K562 (cell line): ENCODE measurements at regions not wholly inside any gene's neighbourhood (a gene's known extent, or its start where the extent isn't known, plus 50 kb on each side); places are given as distances from the start of the nearest gene placed in this dataset.

ENCODE experiments used
- ATAC-seq: fragments of 200-7000 bp; cut with Tn5 transposase; 3 replicates; pipeline ENCODE4 v1.9.1; 2020; ENCODE audit warnings: moderate library complexity
- BruUV-seq: library from RNA; stranded (reverse); fragments of 400-500 nt; replicated peaks from 2 replicates; lab custom pipeline; 2021; lab: Mats Ljungman, UMichigan
- CTCF ChIA-PET: fragments of 300-600 bp; formaldehyde crosslinking; extraction: SDS; loops from one replicate; lab custom pipeline; 2021; ENCODE audit warnings: low intra/inter-chr PET ratio; lab: Yijun Ruan, JAX
- POLR2A ChIA-PET: fragments of 300-600, 350-650 bp; sonication (Branson Sonifier 250); formaldehyde crosslinking; extraction: SDS; loops from one replicate; lab custom pipeline; 2021; ENCODE audit warnings: antibody characterized with exemption, inconsistent platforms; lab: Yijun Ruan, JAX
- DNase-seq, 4 experiments: peaks; one replicate each; pipeline versions ENCODE4 v3.0.0 to v3.0.0-alpha.2; 2011 to 2018; ENCODE audit warnings: low spot score in 3 of 4, mixed read lengths in 3 of 4; ENCODE audit errors: extremely low read depth in 1 of 4
- FAIRE-seq: peaks from 2 replicates; lab custom pipeline; 2011; peaks lifted over from hg19 to GRCh38; lab: Jason Lieb, UNC
- H2AFZ ChIP-seq: 2 replicates; pipeline ENCODE4 v1.6.0; 2011; ENCODE audit warnings: low read depth, low read length, control low read depth, inconsistent platforms
- H3K27ac ChIP-seq: fragments of 200-600 bp; 3 replicates; pipeline ENCODE4 v1.8.0; 2011; ENCODE audit warnings: low read depth, mild to moderate bottlenecking, control low read depth, inconsistent platforms, low read length, moderate library complexity, mixed read lengths; ENCODE audit errors: extremely low read depth
- H3K27me3 ChIP-seq, 2 experiments: fragments of 300-600 bp in 1 of 2; 2 replicates in 1 of 2; 3 replicates in 1 of 2; pipeline versions ENCODE4 v1.6.0 to v1.8.0; 2011; ENCODE audit warnings: inconsistent platforms in 2 of 2, low read length in 2 of 2, mild to moderate bottlenecking in 1 of 2, mixed read lengths in 1 of 2, moderate library complexity in 1 of 2; ENCODE audit not compliant: control insufficient read depth in 2 of 2, insufficient read depth in 2 of 2
- H3K36me3 ChIP-seq: fragments of 300-600 bp; 3 replicates; pipeline ENCODE4 v1.8.0; 2011; ENCODE audit warnings: mild to moderate bottlenecking, low read length, inconsistent platforms; ENCODE audit not compliant: control insufficient read depth, insufficient read depth
- H3K4me1 ChIP-seq, 2 experiments: fragments of 200-600 bp in 1 of 2; replicated peaks in 1 of 2; 2 replicates in 1 of 2; 3 replicates in 1 of 2; pipeline versions ENCODE4 v1.5.1 to v1.8.0; 2011; ENCODE audit warnings: inconsistent platforms in 2 of 2, low read length in 2 of 2, mild to moderate bottlenecking in 1 of 2, mixed read lengths in 1 of 2, moderate library complexity in 1 of 2; ENCODE audit not compliant: control insufficient read depth in 2 of 2, insufficient read depth in 2 of 2
- H3K4me2 ChIP-seq: 2 replicates; pipeline ENCODE4 v1.6.1; 2011; ENCODE audit warnings: low read length, control low read depth, inconsistent platforms, mixed read lengths; ENCODE audit not compliant: insufficient read depth
- H3K4me3 ChIP-seq: fragments of 200-600 bp; sonication (generic), shearing (Covaris generic); 2 replicates; pipeline ENCODE4 v1.5.1; 2016; ENCODE audit warnings: control low read depth, inconsistent platforms
- H3K79me2 ChIP-seq: fragments of 200-600 bp; 3 replicates; pipeline ENCODE4 v1.8.0; 2011; ENCODE audit warnings: low read length, inconsistent platforms; ENCODE audit not compliant: control insufficient read depth, insufficient read depth
- H3K9ac ChIP-seq, 2 experiments: 2 replicates each; pipeline versions ENCODE4 v1.6.0 to v1.6.1; 2011; ENCODE audit warnings: low read depth in 2 of 2, low read length in 2 of 2, control low read depth in 1 of 2, inconsistent platforms in 1 of 2, mild to moderate bottlenecking in 1 of 2, mixed read lengths in 1 of 2; ENCODE audit not compliant: insufficient read depth in 1 of 2
- H3K9me1 ChIP-seq: one replicate; pipeline ENCODE4 v1.6.0; 2011; ENCODE audit warnings: inconsistent platforms, mild to moderate bottlenecking, low read length, moderate library complexity; ENCODE audit not compliant: control insufficient read depth, insufficient read depth
- H3K9me3 ChIP-seq: replicated peaks from 2 replicates; pipeline ENCODE4 v1.5.1; 2011; ENCODE audit warnings: low read depth, low read length, inconsistent platforms; ENCODE audit not compliant: control insufficient read depth, insufficient read depth
- H4K20me1 ChIP-seq: replicated peaks from 2 replicates; pipeline ENCODE4 v1.6.1; 2011; ENCODE audit warnings: low read length, inconsistent platforms, mixed read lengths; ENCODE audit not compliant: control insufficient read depth, insufficient read depth
- ADNP ChIP-seq: fragments of 200-800 bp; sonication (Bioruptor generic); IDR thresholded peaks from 2 replicates; pipeline ENCODE4 v1.6.1; 2016; ENCODE audit warnings: missing genetic modification characterization, missing compliant biosample characterization
- BCLAF1 ChIP-seq, 2 experiments: fragments of 450-650 bp in 1 of 2; IDR thresholded peaks; 2 replicates each; pipeline ENCODE4 v1.6.1; 2011 to 2017; ENCODE audit warnings: low read depth in 2 of 2, antibody characterized with exemption in 1 of 2, borderline replicate concordance in 1 of 2, low read length in 1 of 2, mild to moderate bottlenecking in 1 of 2, mixed read lengths in 1 of 2; ENCODE audit not compliant: control insufficient read depth in 1 of 2
- ETV5 ChIP-seq: sonication (generic); formaldehyde crosslinking; IDR thresholded peaks from 2 replicates; pipeline ENCODE4 v1.4.0; 2020; ENCODE audit warnings: low read depth, mild to moderate bottlenecking, missing genetic modification reagents
- HBP1 ChIP-seq: fragments of 450-650 bp; formaldehyde crosslinking; IDR thresholded peaks from 2 replicates; pipeline ENCODE4 v1.4.0; 2022; ENCODE audit warnings: missing genetic modification characterization
- HEY1 ChIP-seq: fragments of 250-450 bp; sonication (Bioruptor Pico); IDR thresholded peaks from 2 replicates; pipeline ENCODE4 v1.5.0; 2020; ENCODE audit warnings: mild to moderate bottlenecking, moderate library complexity, borderline replicate concordance
- ILK ChIP-seq: fragments of 450-650 bp; IDR thresholded peaks from 2 replicates; pipeline ENCODE4 v1.6.1; 2016; ENCODE audit warnings: missing genetic modification characterization, low read depth, mild to moderate bottlenecking, missing compliant biosample characterization, moderate library complexity, borderline replicate concordance
- MAFG ChIP-seq: fragments of 450-650 bp; conservative IDR thresholded peaks from 2 replicates; pipeline ENCODE4 v1.6.1; 2016; ENCODE audit warnings: missing genetic modification characterization, missing compliant biosample characterization
- NCOA6 ChIP-seq: fragments of 450-650 bp; IDR thresholded peaks from 2 replicates; pipeline ENCODE4 v1.6.1; 2017; ENCODE audit warnings: mild to moderate bottlenecking
- NFE2 ChIP-seq: IDR thresholded peaks from 2 replicates; pipeline ENCODE4 v1.6.1; 2014; ENCODE audit warnings: antibody characterized with exemption, low read depth
- NFXL1 ChIP-seq: fragments of 450-650 bp; formaldehyde crosslinking; IDR thresholded peaks from 2 replicates; pipeline ENCODE4 v1.4.0; 2021; ENCODE audit warnings: mild to moderate bottlenecking
- SAFB2 ChIP-seq: fragments of 200-400 bp; formaldehyde crosslinking; IDR thresholded peaks from 2 replicates; pipeline ENCODE4 v1.6.1; 2018; ENCODE audit warnings: borderline replicate concordance, low read length, low read depth, moderate library complexity; ENCODE audit not compliant: severe bottlenecking
- SLC30A9 ChIP-seq: fragments of 250-450 bp; sonication (Bioruptor Pico); IDR thresholded peaks from 2 replicates; pipeline ENCODE4 v1.8.0; 2022; ENCODE audit warnings: mild to moderate bottlenecking, moderate library complexity
- SMAD1 ChIP-seq: fragments of 150-350 bp; IDR thresholded peaks from 2 replicates; pipeline ENCODE4 v1.6.1; 2014; ENCODE audit warnings: low read length, low read depth; ENCODE audit not compliant: partially characterized antibody
- U2AF2 ChIP-seq: fragments of 200-400 bp; formaldehyde crosslinking; optimal IDR thresholded peaks from 2 replicates; pipeline ENCODE3; 2017; ENCODE audit warnings: low read depth, mild to moderate bottlenecking, low read length
- ZBTB26 ChIP-seq: fragments of 450-650 bp; formaldehyde crosslinking; IDR thresholded peaks from 2 replicates; pipeline ENCODE4 v1.4.0; 2022; ENCODE audit warnings: missing genetic modification characterization
- ZFX ChIP-seq: sonication (generic); formaldehyde crosslinking; IDR thresholded peaks from 2 replicates; pipeline ENCODE4 v1.8.0; 2022; ENCODE audit warnings: mild to moderate bottlenecking, missing genetic modification reagents, moderate library complexity
- WGBS: fragments of 100-300 bp; shearing (Covaris generic); methylation state at CpG from one replicate; pipeline ENCODE4 v1.1.6; 2016; ENCODE audit warnings: low coverage, mixed read lengths; ENCODE audit not compliant: insufficient coverage; ENCODE audit errors: missing lambda C conversion rate; 5-methylcytosine and 5-hydroxymethylcytosine counted together
- in situ Hi-C: fragments of 300-500 bp; cut with MboI; formaldehyde crosslinking; loops from 4 replicates; pipeline ENCODE4 v1.15.0; 2018; ENCODE audit warnings: inconsistent platforms, mixed read lengths
- intact Hi-C: fragments of 100-400 bp; cut with micrococcal nuclease; formaldehyde crosslinking; loops from 2 replicates; pipeline ENCODE4 v1.14.2; 2022

- H3K4me3 ChIP-seq, result no peak overlapping the region
- BruUV-seq, result no TSS peak
- DNase-seq (no peak), FAIRE-seq (no peak), ATAC-seq (no peak)
- H3K4me1 ChIP-seq, result no peaks in the 10 kb centered on the region
- no peaks in the 10 kb centered on the region for H3K79me2 ChIP-seq
- H3K4me2 ChIP-seq, result no peak overlapping the region
- no peaks in the 10 kb centered on the region for H4K20me1 ChIP-seq
- intact Hi-C loops, result no loop called here
- H3K9me3 ChIP-seq, result no peaks in the 10 kb centered on the region
- H3K27ac ChIP-seq, result no peak overlapping the region
- CTCF ChIA-PET, result no interaction called here
- TF ChIP-seq BCLAF1 (IDR thresholded peaks at IDR 0.05; ENCODE audit: borderline replicate concordance in 1 of 2, control insufficient read depth in 1 of 2, low read depth in 2 of 2, low read length in 1 of 2), result no peak
- TF ChIP-seq MAFG (tag), result no peak
- TF ChIP-seq SLC30A9, result no peak
- TF ChIP-seq ETV5 (CRISPR knock-in tag), result no peak
- no peak for TF ChIP-seq SMAD1
- no peak for TF ChIP-seq HEY1 (CRISPR knock-in tag)
- no peak for TF ChIP-seq NCOA6
- TF ChIP-seq ZBTB26 (CRISPR knock-in tag), result no peak
- TF ChIP-seq ADNP, result no peak
- TF ChIP-seq U2AF2, result no peak
- no peak for TF ChIP-seq NFE2
- no peak for TF ChIP-seq SAFB2
- no peak for TF ChIP-seq NFXL1 (CRISPR knock-in tag)
- no peak for TF ChIP-seq ZFX (CRISPR knock-in tag)
- no peak for TF ChIP-seq HBP1 (CRISPR knock-in tag)
- TF ChIP-seq ILK (tag), result no peak
- WGBS, result 0% methylated on average over 2 of the region's 2 CpGs
- no peak overlapping the region for H3K9ac ChIP-seq
- H3K27me3 ChIP-seq, result peaks cover 0 to 22% of the 10 kb centered on the region in 2 experiments; a peak in 4 of 5 replicates
- H3K36me3 ChIP-seq, result no peaks in the 10 kb centered on the region
- in situ Hi-C loops, result no loop called here
- no peak overlapping the region for H2AFZ ChIP-seq
- POLR2A ChIA-PET, result interaction anchor here (0.8 kb wide), 1 partner anchor 112 kb away, joined by 3 read pairs; no protein-coding TSS in a partner anchor
- peaks cover 3% of the 10 kb centered on the region for H3K9me1 ChIP-seq
Observed at GRCh38 chr3:11924518-11924917, 77.8 kb upstream of the TAMM41 start.
